ENCODE measurements at regions not wholly inside any gene's neighbourhood (a gene's known extent, or its start where the extent isn't known, plus 50 kb on each side); places are given as distances from the start of the nearest gene placed in this dataset.

- Mint-ChIP-seq H3K9me3 (no peaks in the 10 kb centered on the region), H3K27me3 (peaks cover 7% of the 10 kb centered on the region), H3K27ac (no peak overlapping the region), H3K36me3 (no peaks in the 10 kb centered on the region), H3K4me3 (no peak overlapping the region), H3K4me1 (no peaks in the 10 kb centered on the region)
- ATAC-seq (ENCODE audit: low read depth in 2 of 2) (no peak), DNase-seq (no peak)
- Histone ChIP-seq H3K4me1 (ENCODE audit: control insufficient read depth, insufficient read depth, low read length, poor library complexity, severe bottlenecking) (no peaks in the 10 kb centered on the region), H3K9me3 (ENCODE audit: control insufficient read depth in 2 of 2, low read length in 2 of 2) (no peaks in the 10 kb centered on the region), H3K27ac (ENCODE audit: insufficient read depth, low read length, poor library complexity, severe bottlenecking) (no peak overlapping the region), H3K4me3 (ENCODE audit: low read depth, low read length) (no peak overlapping the region), H3K36me3 (ENCODE audit: control insufficient read depth, insufficient read depth, low read length) (no peaks in the 10 kb centered on the region), H3K27me3 (ENCODE audit: control insufficient read depth, insufficient read depth, low read length) (no peaks in the 10 kb centered on the region)
Observed at GRCh38 chr5:82334856-82335255, 56.7 kb upstream of the RPS23 start.

GRCh38 chr5:82334085-82334692 is 56.0 kb upstream of the RPS23 start:
- no peak for DNase-seq
- no peak for ATAC-seq (ENCODE audit: low read depth in 2 of 2)

DNA sequence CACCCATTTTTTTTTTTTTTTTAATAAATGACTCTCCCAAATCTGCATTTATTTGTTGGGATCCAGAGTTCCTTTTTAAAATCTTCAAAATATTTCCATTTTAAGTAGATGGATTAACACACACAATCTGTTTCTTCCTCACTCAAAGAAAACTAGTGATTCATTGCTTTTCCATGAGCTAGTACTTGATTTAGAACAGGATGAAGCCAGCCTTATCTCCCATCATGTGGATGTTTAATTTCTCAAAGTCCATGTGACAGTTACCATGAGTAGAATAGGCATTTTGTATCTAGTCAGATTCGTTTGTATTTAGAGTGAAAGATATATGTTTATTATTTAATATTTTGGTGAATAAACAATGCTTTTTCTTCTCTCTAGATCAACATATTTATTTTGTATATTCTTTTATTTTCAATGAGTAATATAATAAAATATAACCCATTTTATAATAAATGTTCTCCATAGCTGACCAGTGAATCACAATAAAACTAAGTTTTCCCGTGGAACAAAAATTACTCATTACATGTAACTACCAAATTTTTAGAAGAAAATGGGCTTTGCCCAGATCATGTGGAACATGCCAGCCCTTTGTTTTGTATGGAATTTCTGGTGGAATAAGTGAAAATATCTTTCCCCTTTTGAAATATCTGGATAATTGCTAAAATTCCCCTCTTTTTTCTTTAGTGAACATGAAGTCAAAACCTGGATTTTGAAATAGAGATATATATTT is 54.9 kb upstream of the RPS23 start:
- ATAC-seq (ENCODE audit: low read depth in 2 of 2), result no peak
- DNase-seq, result no peak
- no peaks in the 10 kb centered on the region for H3K9me3 ChIP-seq (ENCODE audit: control insufficient read depth in 2 of 2, low read length in 2 of 2)
- Mint-ChIP-seq H3K4me1 (no peaks in the 10 kb centered on the region), H3K27ac (no peak overlapping the region), H3K4me3 (no peak overlapping the region), H3K9me3 (peaks cover 0 to 2% (median 0%) of the 10 kb centered on the region in 7 donors), H3K27me3 (peaks cover 14% of the 10 kb centered on the region), H3K36me3 (no peaks in the 10 kb centered on the region)
- H3K27ac ChIP-seq (ENCODE audit: insufficient read depth, low read length, poor library complexity, severe bottlenecking), result no peak overlapping the region
- H3K4me3 ChIP-seq (ENCODE audit: low read depth, low read length), result no peak overlapping the region
- no peaks in the 10 kb centered on the region for H3K4me1 ChIP-seq (ENCODE audit: control insufficient read depth, insufficient read depth, low read length, poor library complexity, severe bottlenecking)
- H3K27me3 ChIP-seq (ENCODE audit: control insufficient read depth, insufficient read depth, low read length), result no peaks in the 10 kb centered on the region
- H3K36me3 ChIP-seq (ENCODE audit: control insufficient read depth, insufficient read depth, low read length), result no peaks in the 10 kb centered on the region

More at GRCh38 chr5:82334085-82334692, 56.0 kb upstream of the RPS23 start:
- H3K27ac ChIP-seq (ENCODE audit: insufficient read depth, low read length, poor library complexity, severe bottlenecking), result no peak overlapping the region
- Mint-ChIP-seq H3K36me3 (no peaks in the 10 kb centered on the region), H3K9me3 (no peaks in the 10 kb centered on the region), H3K27ac (no peak overlapping the region), H3K4me3 (no peak overlapping the region), H3K4me1 (no peaks in the 10 kb centered on the region), H3K27me3 (peaks cover 12% of the 10 kb centered on the region)
- no peaks in the 10 kb centered on the region for H3K36me3 ChIP-seq (ENCODE audit: control insufficient read depth, insufficient read depth, low read length)
- no peaks in the 10 kb centered on the region for H3K9me3 ChIP-seq (ENCODE audit: control insufficient read depth in 2 of 2, low read length in 2 of 2)
- H3K4me1 ChIP-seq (ENCODE audit: control insufficient read depth, insufficient read depth, low read length, poor library complexity, severe bottlenecking), result no peaks in the 10 kb centered on the region
- no peaks in the 10 kb centered on the region for H3K27me3 ChIP-seq (ENCODE audit: control insufficient read depth, insufficient read depth, low read length)
- no peak overlapping the region for H3K4me3 ChIP-seq (ENCODE audit: low read depth, low read length)

GRCh38 chr5:82332064-82332855 is 54.1 kb upstream of the RPS23 start:
- peaks cover 0 to 2% (median 0%) of the 10 kb centered on the region in 7 donors for H3K9me3 Mint-ChIP-seq
- no peaks in the 10 kb centered on the region for H3K36me3 ChIP-seq (ENCODE audit: control insufficient read depth, insufficient read depth, low read length)
- no peak overlapping the region for H3K4me3 ChIP-seq (ENCODE audit: low read depth, low read length)
- H3K27ac Mint-ChIP-seq, result no peak overlapping the region
- no peak for DNase-seq
- no peaks in the 10 kb centered on the region for H3K36me3 Mint-ChIP-seq
- no peak overlapping the region for H3K4me3 Mint-ChIP-seq
- H3K4me1 Mint-ChIP-seq, result no peaks in the 10 kb centered on the region
- no peaks in the 10 kb centered on the region for H3K4me1 ChIP-seq (ENCODE audit: control insufficient read depth, insufficient read depth, low read length, poor library complexity, severe bottlenecking)
- no peak for ATAC-seq (ENCODE audit: low read depth in 2 of 2)
- H3K27me3 ChIP-seq (ENCODE audit: control insufficient read depth, insufficient read depth, low read length), result no peaks in the 10 kb centered on the region
- no peak overlapping the region for H3K27ac ChIP-seq (ENCODE audit: insufficient read depth, low read length, poor library complexity, severe bottlenecking)
- no peaks in the 10 kb centered on the region for H3K9me3 ChIP-seq (ENCODE audit: control insufficient read depth in 2 of 2, low read length in 2 of 2)
- H3K27me3 Mint-ChIP-seq, result peaks cover 12% of the 10 kb centered on the region

GRCh38 chr5:82331557-82331956 is 53.4 kb upstream of the RPS23 start:
- no peaks in the 10 kb centered on the region for H3K36me3 ChIP-seq (ENCODE audit: control insufficient read depth, insufficient read depth, low read length)
- Mint-ChIP-seq H3K9me3 (peaks cover 0 to 2% (median 0%) of the 10 kb centered on the region in 7 donors), H3K27ac (no peak overlapping the region), H3K4me1 (no peaks in the 10 kb centered on the region), H3K27me3 (peaks cover 7% of the 10 kb centered on the region), H3K4me3 (no peak overlapping the region), H3K36me3 (no peaks in the 10 kb centered on the region)
- H3K27ac ChIP-seq (ENCODE audit: insufficient read depth, low read length, poor library complexity, severe bottlenecking), result no peak overlapping the region
- ATAC-seq (ENCODE audit: low read depth in 2 of 2), result no peak
- no peaks in the 10 kb centered on the region for H3K4me1 ChIP-seq (ENCODE audit: control insufficient read depth, insufficient read depth, low read length, poor library complexity, severe bottlenecking)
- H3K9me3 ChIP-seq (ENCODE audit: control insufficient read depth in 2 of 2, low read length in 2 of 2), result no peaks in the 10 kb centered on the region
- no peak overlapping the region for H3K4me3 ChIP-seq (ENCODE audit: low read depth, low read length)
- no peaks in the 10 kb centered on the region for H3K27me3 ChIP-seq (ENCODE audit: control insufficient read depth, insufficient read depth, low read length)
- no peak for DNase-seq

DNA sequence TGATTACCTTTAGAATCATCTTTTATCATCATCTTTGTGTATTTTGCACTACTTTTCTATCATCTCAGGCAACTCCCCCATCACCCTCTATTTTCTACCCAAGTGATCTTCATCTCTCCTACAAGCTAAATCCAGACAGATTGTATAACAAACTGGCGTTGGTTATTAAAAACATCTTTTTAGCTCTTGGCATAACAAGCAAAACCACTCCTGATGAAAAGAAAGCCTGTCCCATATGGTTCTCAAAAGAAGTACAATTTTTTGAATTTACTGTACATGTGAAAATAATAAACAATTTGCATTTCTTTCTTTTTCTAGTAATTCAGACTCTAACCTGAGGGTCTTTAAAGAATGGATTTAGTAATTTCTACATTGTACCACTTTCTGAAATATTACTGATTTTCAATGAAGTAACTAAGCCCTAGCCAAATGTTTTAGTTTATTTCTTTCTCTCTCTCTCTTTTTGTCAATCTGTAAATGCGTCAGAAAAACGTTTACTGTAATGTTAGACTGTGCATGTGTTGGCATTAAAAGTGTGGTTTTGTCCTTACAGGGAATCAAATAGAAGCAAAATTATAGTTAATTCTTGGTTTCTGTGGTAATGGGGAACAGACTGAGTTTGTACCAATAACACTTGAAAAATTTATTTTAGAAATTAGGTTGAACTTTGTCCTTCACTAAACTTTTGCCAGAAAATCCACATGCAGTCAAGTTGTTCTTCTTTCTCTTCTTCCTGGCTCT is 52.5 kb upstream of the RPS23 start:
- ATAC-seq (ENCODE audit: low read depth in 2 of 2) (no peak), DNase-seq (no peak)
- Histone ChIP-seq H3K36me3 (ENCODE audit: control insufficient read depth, insufficient read depth, low read length) (no peaks in the 10 kb centered on the region), H3K4me3 (ENCODE audit: low read depth, low read length) (no peak overlapping the region), H3K27me3 (ENCODE audit: control insufficient read depth, insufficient read depth, low read length) (no peaks in the 10 kb centered on the region), H3K4me1 (ENCODE audit: control insufficient read depth, insufficient read depth, low read length, poor library complexity, severe bottlenecking) (no peaks in the 10 kb centered on the region), H3K9me3 (ENCODE audit: control insufficient read depth in 2 of 2, low read length in 2 of 2) (no peaks in the 10 kb centered on the region), H3K27ac (ENCODE audit: insufficient read depth, low read length, poor library complexity, severe bottlenecking) (no peak overlapping the region)
- Mint-ChIP-seq H3K4me1 (no peaks in the 10 kb centered on the region), H3K27ac (no peak overlapping the region), H3K4me3 (no peak overlapping the region), H3K36me3 (no peaks in the 10 kb centered on the region), H3K9me3 (peaks cover 0 to 2% (median 0%) of the 10 kb centered on the region in 7 donors), H3K27me3 (peaks cover 7% of the 10 kb centered on the region)

GRCh38 chr5:82329393-82329792 is 51.2 kb upstream of the RPS23 start:
- no peaks in the 10 kb centered on the region for H3K4me1 Mint-ChIP-seq
- H3K27ac Mint-ChIP-seq, result no peak overlapping the region
- Histone ChIP-seq H3K4me1 (ENCODE audit: control insufficient read depth, insufficient read depth, low read length, poor library complexity, severe bottlenecking) (no peaks in the 10 kb centered on the region), H3K9me3 (ENCODE audit: control insufficient read depth in 2 of 2, low read length in 2 of 2) (no peaks in the 10 kb centered on the region), H3K27ac (ENCODE audit: insufficient read depth, low read length, poor library complexity, severe bottlenecking) (no peak overlapping the region), H3K36me3 (ENCODE audit: control insufficient read depth, insufficient read depth, low read length) (no peaks in the 10 kb centered on the region), H3K4me3 (ENCODE audit: low read depth, low read length) (no peak overlapping the region), H3K27me3 (ENCODE audit: control insufficient read depth, insufficient read depth, low read length) (no peaks in the 10 kb centered on the region)
- ATAC-seq (ENCODE audit: low read depth in 2 of 2), result no peak
- DNase-seq, result no peak
- H3K36me3 Mint-ChIP-seq, result no peaks in the 10 kb centered on the region
- peaks cover 0 to 2% (median 0%) of the 10 kb centered on the region in 7 donors for H3K9me3 Mint-ChIP-seq
- no peak overlapping the region for H3K4me3 Mint-ChIP-seq
- peaks cover 7% of the 10 kb centered on the region for H3K27me3 Mint-ChIP-seq
